H1 (cell line): ENCODE measurements at regions not wholly inside any gene's neighbourhood (a gene's known extent, or its start where the extent isn't known, plus 50 kb on each side); places are given as distances from the start of the nearest gene placed in this dataset.

Experiments used
- ATF3 ChIP-seq: IDR thresholded peaks from 2 replicates; pipeline ENCODE4 v1.6.1; 2011; ENCODE audit warnings: low read depth, mild to moderate bottlenecking, low read length; ENCODE audit not compliant: insufficient read depth
- BACH1 ChIP-seq: IDR thresholded peaks from 2 replicates; pipeline ENCODE4 v1.6.1; 2012; ENCODE audit warnings: low read length, improper control_type of control experiment
- BRCA1 ChIP-seq: IDR thresholded peaks from 2 replicates; pipeline ENCODE4 v1.6.1; 2012; ENCODE audit warnings: low read depth, low read length, improper control_type of control experiment
- EGR1 ChIP-seq: IDR thresholded peaks from 2 replicates; pipeline ENCODE4 v1.6.1; 2011; ENCODE audit warnings: low read depth, low read length, borderline replicate concordance
- GABPA ChIP-seq: IDR thresholded peaks from 2 replicates; pipeline ENCODE4 v1.6.1; 2011; ENCODE audit warnings: mild to moderate bottlenecking, low read length, moderate library complexity, borderline replicate concordance; ENCODE audit not compliant: insufficient read depth
- HDAC6 ChIP-seq: IDR thresholded peaks from one replicate; pipeline ENCODE4 v1.7.1; 2012; ENCODE audit warnings: low read depth, mild to moderate bottlenecking, inconsistent platforms, low read length, moderate library complexity
- POLR2AphosphoS5 ChIP-seq: IDR thresholded peaks from 2 replicates; pipeline ENCODE4 v1.6.1; 2011; ENCODE audit warnings: low read depth, low read length

GRCh38 chr10:4094751-4095150 is 309.7 kb upstream of the KLF6 start (continued):
- TF ChIP-seq GABPA (no peak), EGR1 (no peak), ATF3 (no peak), BACH1 (no peak), BRCA1 (no peak), POLR2AphosphoS5 (no peak), HDAC6 (no peak)
